AG08395 (cell line): ENCODE measurements at regions not wholly inside any gene's neighbourhood (a gene's known extent, or its start where the extent isn't known, plus 50 kb on each side); places are given as distances from the start of the nearest gene placed in this dataset.
A peak's percentile ranks its signal among the peaks of the same experiment; 100 is the strongest.

Experiments
- DNase-seq: peaks from one replicate; pipeline ENCODE4 v3.0.0; 2012; ENCODE audit warnings: mixed read lengths, low spot score

DNA sequence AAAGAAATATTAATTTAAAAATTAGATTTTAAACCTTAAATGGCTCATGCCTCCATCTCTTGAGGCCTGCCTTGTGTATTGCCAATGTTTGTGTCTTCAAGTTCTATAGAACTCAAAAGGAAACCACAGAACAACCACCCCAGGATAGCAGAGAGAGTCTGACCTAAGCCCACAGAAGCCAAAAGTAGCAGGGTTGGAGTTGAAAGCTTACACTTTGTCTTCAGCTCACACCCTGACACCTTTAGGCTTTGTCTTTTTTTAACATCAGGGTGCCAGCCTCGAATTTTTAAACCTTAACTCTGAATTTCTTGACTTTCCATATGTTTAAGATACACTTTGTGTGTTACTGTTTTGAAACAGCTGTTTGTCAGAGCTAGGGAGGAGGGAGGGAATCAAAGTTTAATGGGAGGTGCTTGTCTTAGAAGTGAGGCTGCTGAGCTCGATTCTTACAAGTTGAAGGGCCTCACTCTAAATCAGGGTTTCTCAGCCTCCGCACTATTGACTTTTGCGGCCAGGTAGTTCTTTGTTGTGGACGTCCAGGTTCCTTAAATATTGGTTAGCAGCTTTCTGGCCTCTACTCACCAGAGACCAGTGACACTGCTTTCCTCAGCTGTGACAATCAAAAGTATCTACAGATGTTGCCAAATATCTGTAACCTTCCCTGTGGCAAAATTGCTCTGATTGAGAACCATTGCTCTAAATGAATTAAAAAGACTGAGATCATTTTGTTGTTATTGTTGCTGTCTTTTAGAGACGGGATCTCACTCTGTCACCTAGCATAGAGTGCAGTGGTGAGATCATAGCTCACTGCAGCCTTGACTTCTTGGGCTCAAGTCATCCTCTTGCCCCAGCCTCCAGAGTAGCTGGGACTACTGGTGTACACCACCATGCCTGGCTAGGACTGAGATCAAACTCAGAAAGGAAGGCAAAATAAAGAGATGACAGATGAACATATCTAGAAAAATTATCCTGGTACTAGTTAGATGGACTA, 139.2 kb upstream of the EOMES start:
- no peak for DNase-seq

DNA sequence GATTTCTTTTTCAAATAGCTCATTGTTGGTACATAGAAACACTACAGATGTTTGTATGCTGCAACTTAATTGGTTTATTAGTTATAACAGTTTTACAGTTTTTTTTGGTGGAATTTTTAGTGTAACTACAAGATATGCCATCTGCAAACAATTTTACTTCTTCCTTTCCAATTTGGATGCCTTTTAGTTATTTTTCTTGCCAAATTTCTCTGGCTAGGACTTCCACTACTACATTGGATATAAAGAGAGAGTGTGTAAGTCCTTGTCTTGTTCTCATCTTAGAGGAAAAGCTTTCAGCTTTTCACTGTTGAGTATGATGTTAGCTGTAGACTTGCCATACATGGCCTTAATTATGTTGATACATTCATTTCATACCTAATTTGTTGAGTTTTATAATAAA, 143.6 kb upstream of the EOMES start:
- DNase-seq: no peak

DNA sequence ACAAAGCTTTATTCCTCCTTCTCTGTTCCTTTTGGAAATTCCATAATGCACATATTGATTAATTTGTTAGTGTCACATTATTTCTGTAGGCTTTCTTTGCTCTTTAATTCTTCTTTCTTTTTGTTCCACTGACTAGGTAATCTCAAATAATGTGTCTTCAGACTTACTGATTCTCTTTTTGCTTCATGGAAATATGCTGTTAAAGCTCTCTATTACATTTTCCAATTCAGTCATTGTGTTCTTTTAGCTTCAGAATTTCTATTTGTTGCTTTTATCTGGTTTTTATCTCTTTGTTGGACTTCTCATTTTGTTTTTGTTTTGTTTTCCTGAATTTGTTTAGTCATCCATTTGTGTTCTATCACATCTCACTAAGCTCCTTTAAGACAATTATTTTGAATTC, 147.0 kb upstream of the EOMES start:
- DNase-seq: no peak

DNA sequence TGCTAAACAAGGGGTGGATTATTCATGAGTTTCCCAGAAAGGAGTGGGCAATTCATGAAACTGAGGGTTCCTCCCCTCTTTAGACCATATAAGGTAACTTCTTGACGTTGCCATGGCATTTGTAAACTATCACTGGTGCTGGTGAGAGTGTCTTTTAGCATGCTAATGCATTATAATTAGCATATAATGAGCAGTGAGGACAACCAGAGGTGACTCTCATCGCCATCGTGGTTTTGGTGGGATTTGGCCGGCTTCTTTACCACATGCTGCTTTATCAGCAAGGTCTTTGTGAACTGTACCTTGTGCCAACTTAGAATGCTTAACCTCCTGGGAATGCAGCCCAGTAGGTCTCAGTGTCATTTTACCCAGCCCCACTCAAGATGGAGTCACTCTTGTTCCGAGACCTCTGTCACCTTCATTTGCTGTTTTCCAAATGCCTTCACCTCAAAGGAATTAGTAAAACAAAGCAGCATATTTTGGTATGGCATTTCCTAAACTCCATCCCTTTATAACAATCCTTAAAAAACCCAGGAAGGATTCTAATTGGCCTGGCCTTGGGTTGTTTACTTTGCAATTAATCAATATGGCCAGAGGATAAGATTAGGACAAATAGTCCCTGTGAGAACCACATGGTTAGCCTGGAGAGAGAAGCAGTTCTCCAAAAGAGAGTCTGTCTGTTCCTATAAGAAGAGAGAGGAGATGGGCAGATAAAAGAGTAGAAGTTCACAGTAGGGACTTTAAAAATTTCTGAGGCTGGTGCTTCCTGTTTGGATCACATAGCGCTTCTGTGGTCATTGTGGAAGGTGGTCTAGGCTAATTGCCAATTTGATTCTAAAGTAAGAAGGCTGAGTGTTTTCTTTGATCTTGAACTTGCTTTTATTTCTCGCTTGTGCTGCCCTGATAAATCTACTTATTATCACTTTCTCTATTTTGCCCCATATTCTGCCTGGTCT, 155.2 kb upstream of the EOMES start:
- DNase-seq: no peak

DNA sequence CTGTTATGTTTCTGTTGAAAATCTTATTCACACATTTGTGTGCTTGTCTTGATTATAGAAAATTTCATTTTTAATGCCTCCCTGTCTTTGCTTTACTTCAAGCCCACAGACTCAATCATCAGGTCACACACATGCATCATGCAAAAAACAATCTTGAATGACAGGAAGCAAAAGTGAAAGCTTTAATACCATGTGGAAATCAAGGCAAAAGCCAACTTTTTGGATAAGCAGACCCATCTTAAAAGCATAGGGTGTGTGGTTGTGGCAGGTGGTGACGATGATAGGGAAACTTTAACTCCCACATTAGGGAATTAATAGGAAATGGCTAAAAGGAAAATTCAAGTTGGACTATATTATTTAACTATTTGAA, 155.9 kb upstream of the EOMES start:
- DNase-seq: no peak

DNA sequence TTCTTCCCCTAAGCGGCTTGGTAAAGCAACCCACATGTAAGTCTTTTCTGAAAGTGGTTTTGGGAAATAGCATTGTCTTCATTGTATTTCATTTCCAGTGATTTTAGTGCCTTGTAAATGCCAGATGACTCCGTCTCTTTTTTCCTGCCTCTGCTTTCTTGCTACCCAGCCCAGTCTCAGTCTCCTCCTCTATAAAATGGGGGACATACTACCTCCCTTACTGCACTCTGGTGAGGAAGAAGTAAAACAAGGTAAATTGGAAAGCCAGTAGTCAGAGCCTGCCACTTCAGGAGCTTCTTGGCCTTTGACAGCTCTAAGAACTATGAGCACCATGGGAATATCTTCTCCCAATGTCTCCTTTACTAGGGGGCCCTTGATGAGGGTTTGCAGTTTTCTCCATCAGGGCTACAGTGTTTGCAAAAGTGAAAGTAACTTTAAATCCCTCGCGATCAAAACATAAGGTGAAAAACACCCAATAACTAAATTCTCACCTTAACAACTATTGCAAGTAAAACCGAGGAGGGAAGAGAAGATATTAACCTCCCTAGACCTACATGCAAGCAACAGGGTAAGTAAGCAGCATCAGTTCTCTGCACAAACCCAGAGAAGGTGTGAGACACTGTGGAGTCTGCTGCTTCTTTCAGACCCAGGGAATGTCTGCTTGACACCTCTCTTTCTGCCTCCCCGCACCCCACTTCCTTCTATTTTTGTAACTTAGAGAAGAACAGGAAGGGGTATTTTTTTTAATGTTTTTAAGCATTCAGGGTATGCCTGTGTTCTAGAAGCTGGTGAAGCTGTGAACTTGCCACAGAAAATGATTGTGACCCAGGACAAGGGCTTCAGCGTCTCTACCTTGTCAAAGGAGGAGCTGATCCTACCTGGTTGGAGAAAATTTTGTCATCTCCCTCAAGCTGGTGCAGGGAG, 159.1 kb upstream of the EOMES start:
- no peak for DNase-seq

DNA sequence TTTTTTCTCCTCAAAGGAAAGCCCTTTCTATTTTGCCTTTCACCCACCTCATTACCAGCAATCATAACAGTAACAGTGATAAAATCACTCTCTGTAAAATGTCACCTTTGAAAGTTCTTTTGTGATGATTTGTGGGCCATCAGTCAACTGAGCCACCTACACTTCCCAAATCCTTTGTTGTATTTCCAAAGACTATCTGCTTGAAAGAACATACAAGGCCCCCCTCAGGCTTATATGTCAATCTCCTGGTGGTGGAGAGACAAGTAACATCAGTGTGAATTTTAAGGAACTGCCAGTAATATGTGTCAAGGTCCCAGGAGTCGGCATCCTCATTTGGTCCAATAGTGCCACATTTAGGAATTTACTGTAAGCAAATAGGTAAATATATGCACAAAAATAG, 161.1 kb upstream of the EOMES start:
- no peak for DNase-seq

DNA sequence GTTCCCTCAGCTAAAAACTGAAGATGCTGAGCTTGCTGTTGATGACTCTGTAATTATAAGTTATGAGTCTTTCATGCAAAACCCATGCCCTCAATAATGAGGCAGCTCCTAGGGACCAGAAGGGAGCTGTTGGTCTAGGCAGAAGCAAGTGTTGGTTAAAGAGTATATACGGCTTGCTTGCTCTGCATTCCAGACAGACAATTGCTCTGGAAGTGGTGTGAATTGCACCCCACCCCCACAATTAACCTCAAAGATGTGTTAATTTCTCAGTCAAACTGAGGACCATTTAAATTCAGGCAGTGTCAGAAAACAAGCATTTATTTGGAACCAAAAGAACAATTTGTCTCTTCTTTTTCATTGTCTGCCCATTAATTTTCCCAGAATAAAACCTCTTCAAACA, 163.5 kb upstream of the EOMES start:
- DNase-seq: no peak

DNA sequence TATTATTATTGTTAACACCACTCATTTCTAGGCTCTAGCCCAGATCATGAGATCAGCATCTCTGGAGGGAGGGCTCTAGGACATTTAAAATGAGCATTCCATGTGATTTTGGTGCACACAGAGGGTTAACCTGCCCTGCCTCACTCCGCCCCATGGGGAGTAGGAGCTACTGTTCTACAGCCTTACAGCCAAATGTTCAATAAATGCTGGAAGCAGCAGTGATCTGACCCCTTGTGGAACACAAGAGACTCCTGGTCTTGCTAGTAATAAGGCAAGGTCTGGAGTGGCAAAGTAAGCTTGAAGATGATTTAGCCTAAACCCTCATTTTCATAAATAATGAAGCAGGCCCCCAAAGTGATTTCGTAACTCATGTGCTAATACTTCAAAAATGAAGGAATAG, 166.4 kb upstream of the EOMES start:
- no peak for DNase-seq

DNA sequence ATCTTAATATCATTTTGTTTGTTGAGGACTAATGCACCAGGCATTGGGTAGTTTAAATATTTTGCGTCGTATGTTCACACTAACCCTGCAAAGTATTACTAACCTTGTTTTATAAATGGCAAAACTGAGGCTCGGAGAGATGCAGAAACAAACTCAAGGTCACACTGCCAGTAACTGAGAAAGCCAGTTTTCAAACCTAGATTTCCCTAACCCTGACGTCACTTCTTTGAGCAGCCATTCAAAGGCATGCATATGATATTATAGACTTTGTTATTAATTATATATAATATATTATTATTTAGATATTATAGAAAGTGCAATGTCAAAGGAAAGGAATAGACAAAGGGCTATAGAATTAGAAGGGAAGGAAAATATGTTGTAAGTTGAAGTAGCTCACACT, 167.6 kb upstream of the EOMES start:
- no peak for DNase-seq

DNA sequence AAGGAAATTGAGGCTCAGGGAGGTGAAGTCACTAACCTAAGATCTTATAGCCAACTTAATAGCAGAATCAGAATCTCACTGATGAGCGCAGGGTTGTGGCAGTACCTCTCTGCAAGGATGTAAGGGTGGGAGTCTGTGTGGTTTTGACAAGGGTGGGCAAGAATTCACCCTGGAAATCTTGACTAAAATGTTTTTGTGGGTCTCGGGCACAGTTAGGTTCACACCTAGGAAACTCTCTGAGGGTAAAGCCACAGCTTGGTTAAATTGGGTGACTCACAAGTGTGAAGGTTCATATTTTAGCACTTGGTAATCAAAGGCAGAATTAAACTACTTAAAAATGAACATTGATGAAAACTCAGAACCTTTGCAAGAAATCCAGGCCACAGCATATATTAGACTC, 178.2 kb upstream of the EOMES start:
- no peak for DNase-seq

DNA sequence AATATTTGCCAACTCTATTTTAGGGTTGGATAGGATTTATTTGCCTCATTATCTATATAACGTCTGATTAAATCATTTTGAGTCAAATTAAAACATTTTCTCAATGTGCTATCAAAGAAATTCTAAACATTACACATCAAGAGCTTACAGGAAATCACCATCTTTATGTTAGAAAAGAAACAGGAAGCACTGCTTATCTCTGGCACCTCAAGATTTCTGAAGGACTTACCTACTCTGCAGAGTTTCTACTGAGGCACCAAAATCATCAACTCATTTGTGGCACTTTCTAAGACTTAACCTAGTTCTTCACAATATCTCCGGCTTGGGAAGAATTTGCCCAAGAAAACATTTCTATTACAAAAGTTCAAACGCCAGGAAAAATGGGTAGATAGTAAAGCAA, 181.3 kb upstream of the EOMES start:
- no peak for DNase-seq

DNA sequence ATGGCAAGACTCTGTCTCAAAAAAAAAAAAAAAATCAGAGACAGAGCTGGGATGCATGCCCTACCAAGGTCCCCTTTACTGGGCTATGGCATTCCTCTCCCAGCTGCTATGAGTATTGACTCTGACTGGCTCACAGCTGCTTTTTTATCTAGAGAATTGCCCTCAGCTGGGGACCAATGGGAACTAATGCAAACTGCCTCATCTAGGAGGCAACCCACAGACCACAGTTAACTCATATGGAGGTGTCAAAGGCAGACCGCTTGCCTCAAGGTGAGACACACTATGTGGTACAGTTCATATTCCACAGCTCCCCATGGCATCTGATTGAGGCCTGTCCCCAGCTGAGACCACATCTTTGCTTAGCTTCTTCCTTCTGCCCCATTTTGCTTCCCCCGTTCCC, 183.5 kb upstream of the EOMES start:
- no peak for DNase-seq

DNA sequence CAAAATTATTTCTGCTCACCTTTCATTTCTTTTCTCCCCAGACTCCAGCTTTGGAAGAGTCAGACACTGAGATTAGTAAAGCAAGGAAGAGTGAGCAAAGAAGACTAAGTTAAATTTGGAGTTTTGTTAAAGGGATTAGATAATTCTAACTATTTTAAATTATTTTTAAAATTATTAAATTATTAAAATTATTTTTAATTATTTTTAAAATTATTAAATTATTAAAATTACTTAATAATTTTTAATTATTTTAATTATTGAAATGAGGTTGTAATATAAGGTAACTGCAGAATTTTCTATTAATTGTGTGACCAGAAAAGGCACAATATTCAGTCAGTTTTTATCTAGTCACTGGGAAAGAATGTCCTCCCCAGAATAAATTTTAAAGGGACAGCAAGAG, 185.0 kb upstream of the EOMES start:
- DNase-seq: no peak

DNA sequence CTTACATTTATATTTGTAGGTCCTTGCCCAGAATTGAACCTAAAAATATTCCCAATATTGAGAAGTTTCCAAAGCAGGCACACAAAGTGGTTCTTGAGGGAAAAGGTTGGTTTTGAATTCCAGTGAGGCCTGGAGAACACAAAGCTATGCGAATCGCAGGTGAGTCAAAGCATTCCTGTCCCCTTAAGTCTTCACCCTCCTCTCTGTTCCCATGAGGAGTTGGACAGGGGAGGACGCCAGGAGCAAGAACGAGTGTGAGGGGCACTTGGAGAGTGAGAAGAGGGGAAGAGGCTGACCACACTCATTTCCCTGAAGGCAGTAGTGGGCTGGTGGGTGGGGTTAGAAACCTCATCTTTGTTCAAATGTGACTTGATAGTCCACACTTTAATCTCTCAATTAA, 185.8 kb upstream of the EOMES start:
- DNase-seq: no peak

DNA sequence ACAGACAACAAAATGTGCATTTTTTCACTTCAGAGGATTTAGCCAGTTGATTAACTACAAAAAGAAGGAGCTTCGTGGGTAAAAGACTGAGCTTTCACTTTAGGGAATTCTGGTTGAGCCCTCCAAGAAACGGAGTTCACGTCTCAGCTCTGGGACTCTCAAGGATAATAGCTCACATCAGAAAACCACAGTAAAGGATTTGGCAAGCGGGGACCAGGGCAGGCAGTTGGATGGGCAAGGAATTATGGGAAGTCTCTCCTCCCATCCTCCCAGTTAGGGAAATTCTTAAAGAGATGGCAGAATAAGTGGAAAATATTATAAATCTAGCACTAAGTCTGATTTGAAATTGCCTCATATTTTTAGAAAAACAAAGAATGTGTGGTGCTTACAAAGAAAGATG, 188.3 kb upstream of the EOMES start:
- peak; percentile 17 for DNase-seq

DNA sequence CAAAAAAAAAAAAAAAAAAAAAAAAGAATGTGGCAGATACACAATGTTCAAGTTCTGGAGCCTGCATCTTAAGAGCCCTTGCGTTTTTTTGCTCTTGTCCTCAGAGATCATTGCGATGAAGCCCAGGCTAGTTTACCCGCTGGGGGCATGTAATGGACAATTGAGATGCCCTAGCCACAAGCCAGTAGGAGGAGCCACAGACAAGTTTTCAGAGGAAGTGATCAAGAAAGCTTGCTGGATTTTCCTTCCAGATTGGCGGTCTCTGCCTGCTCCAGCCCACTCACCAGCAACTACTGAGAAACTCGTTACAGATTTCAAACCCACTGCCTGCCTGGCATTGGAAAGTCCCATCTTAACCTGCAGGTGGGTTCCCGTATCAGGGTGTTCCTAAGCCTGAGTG, 192.1 kb upstream of the EOMES start:
- peak; percentile 11 for DNase-seq

DNA sequence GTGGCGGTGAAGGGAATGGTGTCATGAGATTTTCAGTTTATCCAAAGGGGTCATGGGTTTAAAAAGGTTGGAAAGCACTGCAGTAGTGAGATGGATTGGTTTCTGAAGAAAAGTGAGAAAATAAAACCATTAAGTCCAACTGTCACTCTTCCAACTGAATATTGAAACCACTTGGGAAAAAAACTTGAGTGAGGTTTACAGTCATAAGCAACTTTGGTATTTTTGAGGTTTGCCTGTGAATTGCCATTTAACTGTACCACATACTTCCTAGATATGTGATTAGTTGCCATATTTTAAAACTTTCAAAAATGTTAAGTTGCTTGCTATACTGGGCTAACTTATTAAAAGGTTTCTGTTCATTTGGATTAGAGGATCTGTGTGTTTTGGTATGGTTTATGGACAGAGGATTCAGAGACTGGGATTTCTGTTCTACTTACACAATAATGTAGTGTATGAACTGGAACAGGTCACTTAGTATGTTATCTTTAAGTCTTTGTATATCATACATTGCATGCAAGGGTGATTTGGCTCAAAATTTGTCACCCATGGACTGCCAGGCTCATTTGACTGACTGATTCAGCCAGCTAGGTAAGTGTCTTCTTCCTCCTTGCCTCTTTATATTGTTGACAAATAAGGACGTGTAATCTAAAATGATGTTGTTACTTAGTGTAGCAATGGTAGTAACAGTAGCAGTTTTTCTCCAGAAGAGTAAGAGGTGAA, 201.4 kb upstream of the EOMES start:
- no peak for DNase-seq

DNA sequence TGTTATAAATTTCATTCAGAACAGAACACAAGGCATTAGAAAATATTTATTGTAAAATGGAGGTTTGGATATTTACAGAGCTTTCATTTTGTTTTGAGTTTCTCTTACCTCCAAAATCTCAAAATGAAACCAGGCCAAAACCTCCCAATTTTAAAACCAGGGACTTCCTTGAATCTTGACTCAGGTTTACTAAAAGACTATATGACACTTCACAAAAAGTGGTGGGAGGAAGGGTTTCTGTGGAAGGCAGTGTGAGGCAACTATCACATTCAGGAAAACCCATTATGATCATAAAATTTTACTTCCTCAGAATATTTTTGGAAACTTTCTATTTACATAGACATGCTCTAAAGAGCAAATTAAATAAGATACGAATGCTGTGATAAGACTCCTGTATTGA, 205.8 kb upstream of the EOMES start:
- no peak for DNase-seq

DNA sequence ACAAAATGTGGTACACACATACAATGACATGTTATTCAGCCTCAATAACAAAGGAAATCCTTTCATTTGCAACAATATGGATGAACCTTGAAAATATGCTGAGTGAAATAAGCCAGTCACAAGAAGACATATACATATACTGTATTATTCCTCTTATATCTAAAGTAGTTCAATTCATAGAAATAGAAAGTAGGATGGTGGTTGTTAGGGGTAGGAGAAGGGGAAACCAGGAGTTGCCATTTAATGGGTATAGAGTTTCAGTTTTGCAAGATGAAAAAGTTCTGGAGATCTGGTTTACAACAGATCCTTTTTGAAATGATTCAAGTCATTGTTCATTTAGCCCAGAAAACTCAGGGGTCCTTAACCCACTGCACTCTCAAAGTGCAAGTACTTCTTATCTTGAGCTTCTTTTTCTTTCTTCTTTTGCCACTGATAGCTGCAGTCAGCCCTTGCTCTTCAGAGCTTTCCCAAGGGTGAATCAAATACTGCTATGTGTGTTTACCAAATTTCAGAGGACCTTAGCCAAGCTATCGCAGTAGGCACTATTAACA, 208.0 kb upstream of the EOMES start:
- no peak for DNase-seq

DNA sequence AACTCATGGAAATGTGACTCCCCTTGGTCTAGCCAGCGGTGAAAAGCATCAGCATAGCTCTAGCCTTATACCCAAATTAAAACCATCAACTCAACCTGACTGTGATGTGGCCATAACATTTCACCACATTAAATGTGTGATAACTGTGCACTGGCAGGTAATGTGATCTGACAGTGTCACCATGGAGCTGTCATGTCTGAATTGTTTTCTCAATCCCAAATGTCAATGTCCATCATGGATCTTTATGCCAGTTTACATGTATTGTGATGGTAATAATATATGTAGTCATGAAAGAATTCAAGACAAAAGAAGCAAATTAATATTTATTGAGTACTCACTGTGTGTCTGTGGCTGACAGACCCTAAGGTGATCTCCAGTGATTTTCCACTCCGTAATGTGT, 213.4 kb upstream of the EOMES start:
- DNase-seq: no peak
